ENCODE measurements at regions not wholly inside any gene's neighbourhood (a gene's known extent, or its start where the extent isn't known, plus 50 kb on each side); places are given as distances from the start of the nearest gene placed in this dataset.

DNA sequence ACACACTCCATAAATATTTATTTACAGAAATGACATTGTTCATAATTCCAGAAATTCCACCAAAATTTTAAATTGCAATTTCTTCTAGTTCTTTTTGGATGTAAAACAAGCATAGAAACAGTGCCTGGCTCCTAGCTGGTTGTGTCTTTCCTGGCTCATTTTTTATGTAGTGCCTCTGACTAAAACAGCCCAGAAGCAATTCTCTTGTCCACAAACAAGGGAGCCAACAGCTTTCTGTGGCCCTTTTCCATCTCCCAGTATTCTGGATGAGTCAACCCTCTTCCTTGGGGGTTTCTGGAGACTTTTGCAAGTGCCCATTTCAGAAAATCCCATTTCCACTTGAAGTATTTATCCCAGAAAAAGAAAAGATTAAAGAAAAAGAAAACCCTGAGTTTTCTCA lies 141.4 kb downstream of the PHLDA1 start:
- Histone ChIP-seq H3K36me3 (ENCODE audit: low read depth, low read length) (no peaks in the 10 kb centered on the region), H3K4me3 (ENCODE audit: low read length) (no peak overlapping the region), H3K9me3 (ENCODE audit: low read length) (no peaks in the 10 kb centered on the region), H3K27me3 (ENCODE audit: low read length) (no peaks in the 10 kb centered on the region), H3F3A (ENCODE audit: low read length, unreplicated experiment) (no peaks in the 10 kb centered on the region), H3K27ac (ENCODE audit: low read length) (no peak overlapping the region), H4K20me1 (ENCODE audit: low read length) (no peaks in the 10 kb centered on the region), H2AFZ (ENCODE audit: low read length) (0 out of 2 replicates have a peak overlapping the region, but pooled peaks have one; percentile 67), H3K9me2 (replicated peaks; ENCODE audit: low read length) (no peaks in the 10 kb centered on the region), H3K79me2 (ENCODE audit: low read length) (no peaks in the 10 kb centered on the region), H3K9ac (ENCODE audit: low read length) (no peak overlapping the region), H3K4me1 (ENCODE audit: insufficient read depth, low read length) (peaks cover 30% of the 10 kb centered on the region), H3K4me2 (ENCODE audit: low read length) (0 out of 2 replicates have a peak overlapping the region, but pooled peaks have one; percentile 41)
- CTCF ChIA-PET: no interaction called here
- intact Hi-C loops (cut with micrococcal nuclease): no loop called here
- TF ChIP-seq EZH2phosphoT487 (IDR thresholded peaks at IDR 0.05; ENCODE audit: borderline replicate concordance, low read length) (no peak), EZH2 (IDR thresholded peaks at IDR 0.05; ENCODE audit: low read length, unreplicated experiment) (no peak)
- TF ChIP-seq, protein P1, sequence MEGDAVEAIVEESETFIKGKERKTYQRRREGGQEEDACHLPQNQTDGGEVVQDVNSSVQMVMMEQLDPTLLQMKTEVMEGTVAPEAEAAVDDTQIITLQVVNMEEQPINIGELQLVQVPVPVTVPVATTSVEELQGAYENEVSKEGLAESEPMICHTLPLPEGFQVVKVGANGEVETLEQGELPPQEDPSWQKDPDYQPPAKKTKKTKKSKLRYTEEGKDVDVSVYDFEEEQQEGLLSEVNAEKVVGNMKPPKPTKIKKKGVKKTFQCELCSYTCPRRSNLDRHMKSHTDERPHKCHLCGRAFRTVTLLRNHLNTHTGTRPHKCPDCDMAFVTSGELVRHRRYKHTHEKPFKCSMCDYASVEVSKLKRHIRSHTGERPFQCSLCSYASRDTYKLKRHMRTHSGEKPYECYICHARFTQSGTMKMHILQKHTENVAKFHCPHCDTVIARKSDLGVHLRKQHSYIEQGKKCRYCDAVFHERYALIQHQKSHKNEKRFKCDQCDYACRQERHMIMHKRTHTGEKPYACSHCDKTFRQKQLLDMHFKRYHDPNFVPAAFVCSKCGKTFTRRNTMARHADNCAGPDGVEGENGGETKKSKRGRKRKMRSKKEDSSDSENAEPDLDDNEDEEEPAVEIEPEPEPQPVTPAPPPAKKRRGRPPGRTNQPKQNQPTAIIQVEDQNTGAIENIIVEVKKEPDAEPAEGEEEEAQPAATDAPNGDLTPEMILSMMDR (conservative IDR thresholded peaks at IDR 0.05; ENCODE audit: low read depth, low read length): no peak
- no TSS peak for BruUV-seq (replicated peaks)
- DNase-seq (no peak), ATAC-seq (no peak)
- POLR2A ChIA-PET (ENCODE audit: unreplicated experiment): no interaction called here

DNA sequence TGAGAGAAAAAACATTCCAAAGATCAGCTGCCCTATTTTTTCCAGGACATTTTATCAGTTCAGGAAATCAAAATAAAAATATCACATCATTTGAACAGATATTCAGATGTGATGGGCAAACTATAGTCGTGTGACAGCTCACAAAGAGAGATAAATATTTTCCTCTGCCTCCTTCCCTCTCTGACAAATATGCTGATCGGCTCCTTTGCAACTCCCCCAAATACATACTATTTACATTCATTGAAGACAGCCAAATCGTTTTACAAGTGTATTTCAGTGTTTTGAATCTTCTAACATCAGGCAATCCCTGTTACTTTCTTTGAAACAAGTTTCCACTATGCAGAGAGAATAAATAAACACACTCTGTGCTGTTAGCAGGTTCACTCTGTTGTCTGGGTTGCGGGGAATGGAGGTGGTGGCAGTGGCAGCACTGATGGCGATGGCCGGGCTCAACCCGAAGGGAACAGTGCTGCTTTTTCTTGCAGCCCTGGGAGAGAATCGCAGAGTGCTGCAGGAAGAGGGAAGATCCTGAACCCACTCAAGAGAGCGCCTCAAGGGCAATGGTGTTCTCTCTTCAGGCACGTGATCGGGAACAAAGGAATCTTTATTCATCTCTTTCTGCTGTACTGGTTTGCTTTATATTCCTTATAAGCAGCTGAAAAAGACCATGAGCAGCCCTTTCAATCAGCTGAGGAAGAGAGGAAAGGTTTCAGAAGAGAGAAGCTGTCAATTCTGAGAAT lies 142.5 kb downstream of the PHLDA1 start:
- TF ChIP-seq EZH2 (IDR thresholded peaks at IDR 0.05; ENCODE audit: low read length, unreplicated experiment): no peak
- TF ChIP-seq EZH2phosphoT487 (IDR thresholded peaks at IDR 0.05; ENCODE audit: borderline replicate concordance, low read length): no peak
- TF ChIP-seq, protein P1 (conservative IDR thresholded peaks at IDR 0.05; ENCODE audit: low read depth, low read length): no peak
- Histone ChIP-seq H3K4me3 (ENCODE audit: low read length) (no peak overlapping the region), H3K9ac (ENCODE audit: low read length) (no peak overlapping the region), H2AFZ (ENCODE audit: low read length) (no peak overlapping the region), H3K79me2 (ENCODE audit: low read length) (no peaks in the 10 kb centered on the region), H3K27ac (ENCODE audit: low read length) (no peak overlapping the region), H3K27me3 (ENCODE audit: low read length) (no peaks in the 10 kb centered on the region), H3K36me3 (ENCODE audit: low read depth, low read length) (no peaks in the 10 kb centered on the region), H4K20me1 (ENCODE audit: low read length) (no peaks in the 10 kb centered on the region), H3F3A (ENCODE audit: low read length, unreplicated experiment) (no peaks in the 10 kb centered on the region), H3K9me3 (ENCODE audit: low read length) (no peaks in the 10 kb centered on the region), H3K4me2 (ENCODE audit: low read length) (no peak overlapping the region), H3K9me2 (replicated peaks; ENCODE audit: low read length) (no peaks in the 10 kb centered on the region), H3K4me1 (ENCODE audit: insufficient read depth, low read length) (peaks cover 27% of the 10 kb centered on the region)
- ChIA-PET CTCF (no interaction called here), POLR2A (ENCODE audit: unreplicated experiment) (interaction anchor here (0.5 kb wide), 1 partner anchor 135 kb away, joined by 6 read pairs; no protein-coding TSS in a partner anchor)
- DNase-seq (no peak), ATAC-seq (no peak)
- BruUV-seq (replicated peaks): no TSS peak
- intact Hi-C loops (cut with micrococcal nuclease): no loop called here

DNA sequence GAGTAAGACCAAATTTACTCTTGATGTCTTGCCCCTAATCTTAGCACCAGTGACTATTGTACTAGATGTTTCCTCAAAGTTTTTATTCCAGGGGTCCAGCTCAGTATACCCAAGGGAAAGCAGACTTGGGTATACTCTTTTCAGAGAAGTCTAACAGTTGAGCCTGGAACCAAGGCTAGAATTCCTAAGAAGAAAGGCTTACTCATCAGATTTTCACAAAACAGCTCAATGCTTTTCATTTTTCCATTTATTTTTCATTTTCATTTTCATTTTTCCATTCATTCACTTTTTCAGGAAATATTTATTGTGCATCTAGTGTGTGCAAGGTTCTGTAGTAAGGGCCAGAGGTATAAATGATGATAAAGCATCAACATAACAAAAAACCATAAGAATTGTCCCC lies 143.2 kb downstream of the PHLDA1 start:
- ChIA-PET CTCF (no interaction called here), POLR2A (ENCODE audit: unreplicated experiment) (no interaction called here)
- BruUV-seq (replicated peaks): no TSS peak
- intact Hi-C loops (cut with micrococcal nuclease): no loop called here
- H4K20me1 ChIP-seq (ENCODE audit: low read length): no peaks in the 10 kb centered on the region
- no peak overlapping the region for H2AFZ ChIP-seq (ENCODE audit: low read length)
- no peak for ATAC-seq
- no peaks in the 10 kb centered on the region for H3K36me3 ChIP-seq (ENCODE audit: low read depth, low read length)
- H3K9ac ChIP-seq (ENCODE audit: low read length): no peak overlapping the region
- H3K27me3 ChIP-seq (ENCODE audit: low read length): no peaks in the 10 kb centered on the region
- H3K27ac ChIP-seq (ENCODE audit: low read length): no peak overlapping the region
- DNase-seq: no peak
- H3K79me2 ChIP-seq (ENCODE audit: low read length): no peaks in the 10 kb centered on the region
- TF ChIP-seq EZH2phosphoT487 (IDR thresholded peaks at IDR 0.05; ENCODE audit: borderline replicate concordance, low read length): no peak
- H3K9me2 ChIP-seq (replicated peaks; ENCODE audit: low read length): no peaks in the 10 kb centered on the region
- no peaks in the 10 kb centered on the region for H3F3A ChIP-seq (ENCODE audit: low read length, unreplicated experiment)
- H3K9me3 ChIP-seq (ENCODE audit: low read length): no peaks in the 10 kb centered on the region
- no peak overlapping the region for H3K4me2 ChIP-seq (ENCODE audit: low read length)
- H3K4me3 ChIP-seq (ENCODE audit: low read length): no peak overlapping the region
- H3K4me1 ChIP-seq (ENCODE audit: insufficient read depth, low read length): peaks cover 22% of the 10 kb centered on the region

Measured in PC-3 (cell line).